WTC11 (cell line): ENCODE measurements at regions not wholly inside any gene's neighbourhood (a gene's known extent, or its start where the extent isn't known, plus 50 kb on each side); places are given as distances from the start of the nearest gene placed in this dataset.

Source experiments
- ATAC-seq: fragments of 200-7000 bp; cut with Tn5 transposase; 2 replicates; pipeline ENCODE4 v1.10.0; 2021; ENCODE audit warnings: mild to moderate bottlenecking, moderate library complexity
- CTCF ChIA-PET: fragments of 300-600 bp; sonication (Branson Sonifier 250); formaldehyde crosslinking; loops from one replicate; lab custom pipeline; 2021; ENCODE audit warnings: antibody characterized with exemption; lab: Charles Lee
- POLR2A ChIA-PET: fragments of 350-600 bp; sonication (Branson Sonifier 250); formaldehyde crosslinking; loops from one replicate; lab custom pipeline; 2021; ENCODE audit warnings: antibody characterized with exemption; lab: Charles Lee
- DNase-seq: peaks from one replicate; pipeline ENCODE4 v3.0.0; 2021; ENCODE audit warnings: low spot score
- H3K27ac Mint-ChIP-seq: 2 replicates; pipeline ENCODE4 v1.8.0; 2021; ENCODE audit warnings: mixed read lengths
- H3K27me3 Mint-ChIP-seq: 2 replicates; pipeline ENCODE4 v1.8.0; 2021; ENCODE audit warnings: low read depth, mild to moderate bottlenecking, moderate library complexity, mixed read lengths
- H3K36me3 Mint-ChIP-seq: 2 replicates; pipeline ENCODE4 v1.8.0; 2021; ENCODE audit warnings: mixed read lengths
- H3K4me1 Mint-ChIP-seq: 2 replicates; pipeline ENCODE4 v1.8.0; 2022; ENCODE audit warnings: mixed read lengths
- H3K4me3 Mint-ChIP-seq: 2 replicates; pipeline ENCODE4 v1.8.0; 2021; ENCODE audit warnings: mild to moderate bottlenecking, moderate library complexity, mixed read lengths
- H3K9me3 Mint-ChIP-seq: 2 replicates; pipeline ENCODE4 v1.8.0; 2021; ENCODE audit warnings: mixed read lengths
- CREB1 ChIP-seq: sonication (generic); formaldehyde crosslinking; IDR thresholded peaks from 2 replicates; pipeline ENCODE4 v1.8.0; 2023; ENCODE audit warnings: mild to moderate bottlenecking, missing genetic modification reagents
- FOXK1 ChIP-seq: sonication (generic); formaldehyde crosslinking; IDR thresholded peaks from 2 replicates; pipeline ENCODE4 v1.8.0; 2022; ENCODE audit warnings: mild to moderate bottlenecking, moderate library complexity, missing genetic modification reagents
- IRF1 ChIP-seq: sonication (generic); formaldehyde crosslinking; IDR thresholded peaks from 2 replicates; pipeline ENCODE4 v1.8.0; 2023; ENCODE audit warnings: missing genetic modification reagents
- JAZF1 ChIP-seq: fragments of 250-450 bp; sonication (Bioruptor Pico); IDR thresholded peaks from 2 replicates; pipeline ENCODE4 v1.9.0; 2021; ENCODE audit warnings: moderate library complexity, mild to moderate bottlenecking, inconsistent platforms
- MLX ChIP-seq: sonication (generic); formaldehyde crosslinking; IDR thresholded peaks from 2 replicates; pipeline ENCODE4 v1.8.1; 2023; ENCODE audit warnings: mild to moderate bottlenecking, missing genetic modification reagents, moderate library complexity
- ZNF121 ChIP-seq: sonication (generic); formaldehyde crosslinking; IDR thresholded peaks from 2 replicates; pipeline ENCODE4 v1.8.0; 2023; ENCODE audit warnings: missing genetic modification reagents
- ZNF232 ChIP-seq: sonication (generic); formaldehyde crosslinking; IDR thresholded peaks from 2 replicates; pipeline ENCODE4 v1.8.0; 2022; ENCODE audit warnings: mild to moderate bottlenecking, missing genetic modification reagents
- TF ChIP-seq, protein P1 (sequence below): fragments of 250-450 bp; sonication (Bioruptor Pico); IDR thresholded peaks from 2 replicates; pipeline ENCODE4 v1.8.0; 2021; ENCODE audit warnings: mild to moderate bottlenecking
- TF ChIP-seq, protein P2 (sequence below): sonication (generic); formaldehyde crosslinking; IDR thresholded peaks from 2 replicates; pipeline ENCODE4 v1.8.1; 2022; ENCODE audit warnings: mild to moderate bottlenecking, moderate library complexity, missing genetic modification reagents
- TF ChIP-seq, protein P3 (sequence below): fragments of 250-450 bp; sonication (Bioruptor Pico); IDR thresholded peaks from 2 replicates; pipeline ENCODE4 v1.9.0; 2021; ENCODE audit warnings: moderate library complexity, mild to moderate bottlenecking, inconsistent platforms, borderline replicate concordance
- TF ChIP-seq, protein P4 (sequence below): fragments of 250-450 bp; sonication (Bioruptor Pico); IDR thresholded peaks from 2 replicates; pipeline ENCODE4 v1.9.0; 2021; ENCODE audit warnings: mild to moderate bottlenecking, borderline replicate concordance
- TF ChIP-seq, protein P5 (sequence below): fragments of 250-450 bp; sonication (Bioruptor Pico); IDR thresholded peaks from 2 replicates; pipeline ENCODE4 v1.9.0; 2021; ENCODE audit warnings: mild to moderate bottlenecking

GRCh38 chr16:64358291-64358690 is 763.6 kb downstream of the CDH11 start:
- ATAC-seq (no peak), DNase-seq (no peak)
- H3K4me3 Mint-ChIP-seq: no peak overlapping the region
- no peaks in the 10 kb centered on the region for H3K4me1 Mint-ChIP-seq
- ChIA-PET CTCF (no interaction called here), POLR2A (no interaction called here)
- H3K27ac Mint-ChIP-seq: no peak overlapping the region
- no peak for TF ChIP-seq ZNF121 (CRISPR knock-in tag)
- no peaks in the 10 kb centered on the region for H3K36me3 Mint-ChIP-seq
- no peaks in the 10 kb centered on the region for H3K9me3 Mint-ChIP-seq
- no peaks in the 10 kb centered on the region for H3K27me3 Mint-ChIP-seq

GRCh38 chr16:64356267-64356666 is 765.6 kb downstream of the CDH11 start:
- Mint-ChIP-seq H3K27ac (no peak overlapping the region), H3K36me3 (no peaks in the 10 kb centered on the region), H3K27me3 (no peaks in the 10 kb centered on the region), H3K4me1 (no peaks in the 10 kb centered on the region), H3K9me3 (peaks cover 4% of the 10 kb centered on the region; the same call in 1 of the 2 replicates), H3K4me3 (no peak overlapping the region)
- ChIA-PET POLR2A (no interaction called here), CTCF (no interaction called here)
- no peak for TF ChIP-seq ZNF232 (CRISPR knock-in tag)
- no peak for ATAC-seq
- no peak for DNase-seq

GRCh38 chr16:64352246-64352645 is 769.6 kb downstream of the CDH11 start:
- no peak for ATAC-seq

DNA sequence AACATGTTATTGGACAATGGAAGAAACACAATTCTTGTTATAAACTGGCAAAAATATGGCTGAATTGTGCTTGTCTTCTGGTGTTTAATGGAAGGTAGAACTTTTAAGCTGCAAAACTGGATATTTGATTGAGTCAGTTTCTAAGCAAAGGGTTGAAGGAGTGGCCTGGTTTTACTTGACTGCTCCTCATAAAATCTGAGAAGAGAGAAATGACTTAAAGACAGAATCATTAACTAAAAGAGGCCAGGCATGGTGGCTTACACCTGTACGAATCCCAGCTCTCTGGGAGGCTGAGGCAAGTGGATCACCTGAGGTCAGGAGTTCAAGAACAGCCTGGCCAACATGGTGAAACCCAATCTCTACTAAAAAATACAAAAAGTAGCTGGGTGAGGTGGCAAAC is 770.7 kb downstream of the CDH11 start:
- ChIA-PET CTCF (no interaction called here), POLR2A (no interaction called here)
- DNase-seq: no peak
- no peak for ATAC-seq
- no peaks in the 10 kb centered on the region for H3K36me3 Mint-ChIP-seq
- no peaks in the 10 kb centered on the region for H3K4me1 Mint-ChIP-seq
- peaks cover 4% of the 10 kb centered on the region; the same call in 1 of the 2 replicates for H3K9me3 Mint-ChIP-seq
- H3K27me3 Mint-ChIP-seq: no peaks in the 10 kb centered on the region
- H3K4me3 Mint-ChIP-seq: no peak overlapping the region
- no peak overlapping the region for H3K27ac Mint-ChIP-seq
- TF ChIP-seq JAZF1 (CRISPR knock-in tag) (no peak), ZNF232 (CRISPR knock-in tag) (no peak), IRF1 (CRISPR knock-in tag) (no peak), ZNF121 (CRISPR knock-in tag) (no peak), CREB1 (CRISPR knock-in tag) (no peak)
- TF ChIP-seq, protein P1, sequence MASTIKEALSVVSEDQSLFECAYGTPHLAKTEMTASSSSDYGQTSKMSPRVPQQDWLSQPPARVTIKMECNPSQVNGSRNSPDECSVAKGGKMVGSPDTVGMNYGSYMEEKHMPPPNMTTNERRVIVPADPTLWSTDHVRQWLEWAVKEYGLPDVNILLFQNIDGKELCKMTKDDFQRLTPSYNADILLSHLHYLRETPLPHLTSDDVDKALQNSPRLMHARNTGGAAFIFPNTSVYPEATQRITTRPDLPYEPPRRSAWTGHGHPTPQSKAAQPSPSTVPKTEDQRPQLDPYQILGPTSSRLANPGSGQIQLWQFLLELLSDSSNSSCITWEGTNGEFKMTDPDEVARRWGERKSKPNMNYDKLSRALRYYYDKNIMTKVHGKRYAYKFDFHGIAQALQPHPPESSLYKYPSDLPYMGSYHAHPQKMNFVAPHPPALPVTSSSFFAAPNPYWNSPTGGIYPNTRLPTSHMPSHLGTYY (CRISPR knock-in tag): no peak

More at GRCh38 chr16:64352246-64352645, 769.6 kb downstream of the CDH11 start:
- CTCF ChIA-PET: no interaction called here
- DNase-seq: no peak
- POLR2A ChIA-PET: no interaction called here
- no peak overlapping the region for H3K4me3 Mint-ChIP-seq
- no peaks in the 10 kb centered on the region for H3K4me1 Mint-ChIP-seq
- TF ChIP-seq, protein P2, sequence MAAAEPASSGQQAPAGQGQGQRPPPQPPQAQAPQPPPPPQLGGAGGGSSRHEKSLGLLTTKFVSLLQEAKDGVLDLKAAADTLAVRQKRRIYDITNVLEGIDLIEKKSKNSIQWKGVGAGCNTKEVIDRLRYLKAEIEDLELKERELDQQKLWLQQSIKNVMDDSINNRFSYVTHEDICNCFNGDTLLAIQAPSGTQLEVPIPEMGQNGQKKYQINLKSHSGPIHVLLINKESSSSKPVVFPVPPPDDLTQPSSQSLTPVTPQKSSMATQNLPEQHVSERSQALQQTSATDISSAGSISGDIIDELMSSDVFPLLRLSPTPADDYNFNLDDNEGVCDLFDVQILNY (CRISPR knock-in tag): no peak
- TF ChIP-seq, protein P3, sequence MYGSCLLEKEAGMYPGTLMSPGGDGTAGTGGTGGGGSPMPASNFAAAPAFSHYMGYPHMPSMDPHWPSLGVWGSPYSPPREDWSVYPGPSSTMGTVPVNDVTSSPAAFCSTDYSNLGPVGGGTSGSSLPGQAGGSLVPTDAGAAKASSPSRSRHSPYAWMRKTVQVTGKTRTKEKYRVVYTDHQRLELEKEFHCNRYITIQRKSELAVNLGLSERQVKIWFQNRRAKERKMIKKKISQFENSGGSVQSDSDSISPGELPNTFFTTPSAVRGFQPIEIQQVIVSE (CRISPR knock-in tag): no peak
- no peak for TF ChIP-seq FOXK1
- TF ChIP-seq MLX (CRISPR knock-in tag): no peak
- TF ChIP-seq, protein P4, sequence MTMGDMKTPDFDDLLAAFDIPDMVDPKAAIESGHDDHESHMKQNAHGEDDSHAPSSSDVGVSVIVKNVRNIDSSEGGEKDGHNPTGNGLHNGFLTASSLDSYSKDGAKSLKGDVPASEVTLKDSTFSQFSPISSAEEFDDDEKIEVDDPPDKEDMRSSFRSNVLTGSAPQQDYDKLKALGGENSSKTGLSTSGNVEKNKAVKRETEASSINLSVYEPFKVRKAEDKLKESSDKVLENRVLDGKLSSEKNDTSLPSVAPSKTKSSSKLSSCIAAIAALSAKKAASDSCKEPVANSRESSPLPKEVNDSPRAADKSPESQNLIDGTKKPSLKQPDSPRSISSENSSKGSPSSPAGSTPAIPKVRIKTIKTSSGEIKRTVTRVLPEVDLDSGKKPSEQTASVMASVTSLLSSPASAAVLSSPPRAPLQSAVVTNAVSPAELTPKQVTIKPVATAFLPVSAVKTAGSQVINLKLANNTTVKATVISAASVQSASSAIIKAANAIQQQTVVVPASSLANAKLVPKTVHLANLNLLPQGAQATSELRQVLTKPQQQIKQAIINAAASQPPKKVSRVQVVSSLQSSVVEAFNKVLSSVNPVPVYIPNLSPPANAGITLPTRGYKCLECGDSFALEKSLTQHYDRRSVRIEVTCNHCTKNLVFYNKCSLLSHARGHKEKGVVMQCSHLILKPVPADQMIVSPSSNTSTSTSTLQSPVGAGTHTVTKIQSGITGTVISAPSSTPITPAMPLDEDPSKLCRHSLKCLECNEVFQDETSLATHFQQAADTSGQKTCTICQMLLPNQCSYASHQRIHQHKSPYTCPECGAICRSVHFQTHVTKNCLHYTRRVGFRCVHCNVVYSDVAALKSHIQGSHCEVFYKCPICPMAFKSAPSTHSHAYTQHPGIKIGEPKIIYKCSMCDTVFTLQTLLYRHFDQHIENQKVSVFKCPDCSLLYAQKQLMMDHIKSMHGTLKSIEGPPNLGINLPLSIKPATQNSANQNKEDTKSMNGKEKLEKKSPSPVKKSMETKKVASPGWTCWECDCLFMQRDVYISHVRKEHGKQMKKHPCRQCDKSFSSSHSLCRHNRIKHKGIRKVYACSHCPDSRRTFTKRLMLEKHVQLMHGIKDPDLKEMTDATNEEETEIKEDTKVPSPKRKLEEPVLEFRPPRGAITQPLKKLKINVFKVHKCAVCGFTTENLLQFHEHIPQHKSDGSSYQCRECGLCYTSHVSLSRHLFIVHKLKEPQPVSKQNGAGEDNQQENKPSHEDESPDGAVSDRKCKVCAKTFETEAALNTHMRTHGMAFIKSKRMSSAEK (CRISPR knock-in tag): no peak
- TF ChIP-seq, protein P5, sequence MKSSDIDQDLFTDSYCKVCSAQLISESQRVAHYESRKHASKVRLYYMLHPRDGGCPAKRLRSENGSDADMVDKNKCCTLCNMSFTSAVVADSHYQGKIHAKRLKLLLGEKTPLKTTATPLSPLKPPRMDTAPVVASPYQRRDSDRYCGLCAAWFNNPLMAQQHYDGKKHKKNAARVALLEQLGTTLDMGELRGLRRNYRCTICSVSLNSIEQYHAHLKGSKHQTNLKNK (CRISPR knock-in tag): no peak
- TF ChIP-seq JAZF1 (CRISPR knock-in tag): no peak
- TF ChIP-seq, all 79 proteins: peak for 0
- H3K36me3 Mint-ChIP-seq: no peaks in the 10 kb centered on the region
- H3K27me3 Mint-ChIP-seq: no peaks in the 10 kb centered on the region
- H3K27ac Mint-ChIP-seq: no peak overlapping the region
- peaks cover 4% of the 10 kb centered on the region; the same call in 1 of the 2 replicates for H3K9me3 Mint-ChIP-seq
